KMS-11 (cell line): ENCODE measurements at regions not wholly inside any gene's neighbourhood (a gene's known extent, or its start where the extent isn't known, plus 50 kb on each side); places are given as distances from the start of the nearest gene placed in this dataset.

ENCODE experiments used
- H2AFZ ChIP-seq: fragments of 200-600 bp; sonication (generic); 2 replicates; pipeline ENCODE4 v1.6.1; 2016; ENCODE audit warnings: antibody characterized with exemption, mixed run types, low read depth
- H3K27ac ChIP-seq: fragments of 200-600 bp; sonication (generic); 2 replicates; pipeline ENCODE4 v1.6.1; 2016; ENCODE audit warnings: mild to moderate bottlenecking, mixed run types
- H3K27me3 ChIP-seq: fragments of 200-600 bp; sonication (generic); 2 replicates; pipeline ENCODE4 v1.6.1; 2017; ENCODE audit warnings: mild to moderate bottlenecking, low read depth, mixed run types, moderate library complexity; ENCODE audit not compliant: insufficient read depth
- H3K36me3 ChIP-seq: fragments of 200-600 bp; sonication (generic); 2 replicates; pipeline ENCODE4 v1.6.1; 2017; ENCODE audit warnings: mild to moderate bottlenecking, mixed run types; ENCODE audit not compliant: insufficient read depth
- H3K4me1 ChIP-seq: fragments of 200-600 bp; sonication (generic); 2 replicates; pipeline ENCODE4 v1.6.1; 2016; ENCODE audit warnings: mild to moderate bottlenecking, low read depth, mixed run types; ENCODE audit not compliant: poor library complexity, severe bottlenecking
- H3K4me2 ChIP-seq: fragments of 200-600 bp; sonication (generic); 2 replicates; pipeline ENCODE4 v1.7.0; 2016; ENCODE audit warnings: mild to moderate bottlenecking, mixed run types
- H3K4me3 ChIP-seq: fragments of 200-600 bp; sonication (generic); IDR thresholded peaks from 2 replicates; pipeline ENCODE4 v1.6.1; 2017; ENCODE audit warnings: low read depth, low read length, mixed read lengths; ENCODE audit not compliant: insufficient read depth
- H3K79me2 ChIP-seq: fragments of 200-600 bp; sonication (generic); 2 replicates; pipeline ENCODE4 v1.6.1; 2016; ENCODE audit warnings: low read depth, mixed run types; ENCODE audit not compliant: insufficient read depth
- H3K9ac ChIP-seq: fragments of 200-600 bp; sonication (generic); 2 replicates; pipeline ENCODE4 v1.6.1; 2016; ENCODE audit warnings: mild to moderate bottlenecking, mixed run types
- H4K20me1 ChIP-seq: fragments of 200-600 bp; sonication (generic); 2 replicates; pipeline ENCODE4 v1.6.1; 2016; ENCODE audit warnings: mild to moderate bottlenecking, mixed run types; ENCODE audit not compliant: insufficient read depth
- TF ChIP-seq, protein P1 (sequence below): fragments of 200-600 bp; sonication (generic); conservative IDR thresholded peaks from 2 replicates; pipeline ENCODE4 v1.6.1; 2017; ENCODE audit warnings: low read depth, mild to moderate bottlenecking, antibody characterized with exemption, low read length, moderate library complexity, mixed read lengths

DNA sequence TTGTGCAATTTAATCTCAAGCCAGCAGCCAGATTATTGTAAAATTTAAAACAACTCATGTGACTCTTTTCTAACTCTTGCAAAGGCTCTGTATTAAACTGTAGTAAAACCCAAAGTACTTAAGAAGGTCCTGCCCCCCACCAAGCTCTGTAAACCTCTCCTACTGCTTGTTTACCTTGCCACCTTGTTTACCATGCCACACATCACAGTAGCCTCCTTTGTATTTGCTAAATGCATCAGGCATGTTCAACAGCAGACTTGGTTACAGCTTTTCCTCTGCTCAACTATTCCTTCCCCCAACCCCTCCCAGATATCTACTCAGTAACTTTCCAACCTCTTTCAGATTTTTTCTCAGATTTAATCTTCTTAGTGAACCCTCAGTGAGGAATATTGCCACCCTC, 861.6 kb downstream of the METTL15 start:
- Histone ChIP-seq H4K20me1 (no peaks in the 10 kb centered on the region), H3K27ac (no peak overlapping the region), H3K36me3 (no peaks in the 10 kb centered on the region), H3K79me2 (no peaks in the 10 kb centered on the region), H3K4me1 (no peaks in the 10 kb centered on the region), H3K4me3 (no peak overlapping the region), H3K27me3 (no peaks in the 10 kb centered on the region; the same call in 1 of the 2 replicates), H3K4me2 (no peak overlapping the region), H2AFZ (no peak overlapping the region), H3K9ac (no peak overlapping the region)
- TF ChIP-seq, protein P1, sequence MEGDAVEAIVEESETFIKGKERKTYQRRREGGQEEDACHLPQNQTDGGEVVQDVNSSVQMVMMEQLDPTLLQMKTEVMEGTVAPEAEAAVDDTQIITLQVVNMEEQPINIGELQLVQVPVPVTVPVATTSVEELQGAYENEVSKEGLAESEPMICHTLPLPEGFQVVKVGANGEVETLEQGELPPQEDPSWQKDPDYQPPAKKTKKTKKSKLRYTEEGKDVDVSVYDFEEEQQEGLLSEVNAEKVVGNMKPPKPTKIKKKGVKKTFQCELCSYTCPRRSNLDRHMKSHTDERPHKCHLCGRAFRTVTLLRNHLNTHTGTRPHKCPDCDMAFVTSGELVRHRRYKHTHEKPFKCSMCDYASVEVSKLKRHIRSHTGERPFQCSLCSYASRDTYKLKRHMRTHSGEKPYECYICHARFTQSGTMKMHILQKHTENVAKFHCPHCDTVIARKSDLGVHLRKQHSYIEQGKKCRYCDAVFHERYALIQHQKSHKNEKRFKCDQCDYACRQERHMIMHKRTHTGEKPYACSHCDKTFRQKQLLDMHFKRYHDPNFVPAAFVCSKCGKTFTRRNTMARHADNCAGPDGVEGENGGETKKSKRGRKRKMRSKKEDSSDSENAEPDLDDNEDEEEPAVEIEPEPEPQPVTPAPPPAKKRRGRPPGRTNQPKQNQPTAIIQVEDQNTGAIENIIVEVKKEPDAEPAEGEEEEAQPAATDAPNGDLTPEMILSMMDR, result no peak

DNA sequence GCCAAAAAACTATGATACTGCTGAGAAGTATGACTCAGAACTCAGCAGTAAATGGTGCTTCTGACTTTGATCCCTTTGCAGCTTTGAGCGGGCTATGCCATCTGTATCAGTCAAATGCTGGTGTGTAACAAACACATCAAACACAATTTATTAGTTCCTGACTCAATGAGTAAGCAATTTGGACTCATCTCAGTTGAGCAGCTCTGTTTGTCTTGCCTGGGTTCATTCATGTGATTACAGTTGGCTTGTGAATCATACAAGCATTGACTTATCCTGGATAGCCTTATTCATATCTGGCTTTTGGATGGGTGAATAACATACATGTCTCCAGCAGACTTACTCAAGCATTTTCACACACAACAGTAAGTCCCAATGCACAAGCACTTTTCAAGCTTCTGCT, 858.8 kb downstream of the METTL15 start:
- Histone ChIP-seq H3K4me2 (no peak overlapping the region), H2AFZ (no peak overlapping the region), H3K36me3 (no peaks in the 10 kb centered on the region), H3K79me2 (no peaks in the 10 kb centered on the region), H3K27ac (no peak overlapping the region), H3K9ac (no peak overlapping the region), H4K20me1 (no peaks in the 10 kb centered on the region), H3K27me3 (no peaks in the 10 kb centered on the region; the same call in 1 of the 2 replicates), H3K4me1 (no peaks in the 10 kb centered on the region), H3K4me3 (no peak overlapping the region)
- TF ChIP-seq, protein P1, result no peak

DNA sequence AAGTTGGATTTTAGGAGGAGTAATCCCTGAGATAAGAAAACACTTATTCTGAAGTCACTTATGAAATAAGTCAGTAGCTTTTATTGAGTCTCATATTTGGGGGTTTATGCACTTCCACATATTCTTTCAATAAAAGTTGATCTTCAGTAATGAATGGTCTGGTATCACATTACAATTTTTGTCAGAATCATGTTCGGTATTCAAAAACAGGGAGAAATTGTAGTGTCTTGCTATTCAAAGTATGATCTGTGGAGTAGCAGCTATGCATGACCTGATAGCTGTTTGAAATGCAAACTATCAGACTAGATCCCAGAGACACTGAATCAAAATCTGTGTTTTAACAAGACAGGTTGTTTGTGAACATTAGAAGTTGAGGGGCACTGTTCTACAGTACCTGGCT, 857.6 kb downstream of the METTL15 start:
- H3K4me1 ChIP-seq, result no peaks in the 10 kb centered on the region
- no peaks in the 10 kb centered on the region for H3K79me2 ChIP-seq
- no peaks in the 10 kb centered on the region for H3K27me3 ChIP-seq
- H3K9ac ChIP-seq, result no peak overlapping the region
- no peak overlapping the region for H2AFZ ChIP-seq
- H3K36me3 ChIP-seq, result no peaks in the 10 kb centered on the region
- H3K27ac ChIP-seq, result no peak overlapping the region
- no peaks in the 10 kb centered on the region for H4K20me1 ChIP-seq
- H3K4me3 ChIP-seq, result no peak overlapping the region
- no peak overlapping the region for H3K4me2 ChIP-seq
- TF ChIP-seq, protein P1, result no peak

DNA sequence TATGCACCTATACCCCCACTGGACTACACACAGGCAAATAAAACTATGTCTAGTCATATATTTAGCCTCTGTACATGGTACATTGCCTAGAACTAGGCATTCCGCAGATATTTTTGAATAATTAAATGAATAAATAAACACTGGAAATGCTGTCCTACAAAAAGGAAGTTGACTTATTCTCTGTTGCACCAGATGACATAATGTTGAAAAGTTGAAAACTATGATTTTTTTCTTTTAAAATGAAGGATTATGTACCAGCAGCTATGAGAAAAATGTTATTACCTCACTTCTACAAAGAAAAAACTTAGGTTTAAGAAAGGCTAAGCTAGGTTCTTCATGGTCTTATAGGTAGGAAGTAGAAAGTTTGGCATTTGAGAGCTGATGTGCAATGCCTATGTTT, 856.6 kb downstream of the METTL15 start:
- Histone ChIP-seq H3K79me2 (no peaks in the 10 kb centered on the region), H3K27ac (no peak overlapping the region)

More for the DNA sequence above, 856.6 kb downstream of the METTL15 start:
- no peak overlapping the region for H2AFZ ChIP-seq
- H3K4me1 ChIP-seq, result no peaks in the 10 kb centered on the region
- H3K4me2 ChIP-seq, result no peak overlapping the region
- H4K20me1 ChIP-seq, result no peaks in the 10 kb centered on the region
- no peaks in the 10 kb centered on the region for H3K27me3 ChIP-seq
- no peak overlapping the region for H3K9ac ChIP-seq
- TF ChIP-seq, protein P1, result no peak
- H3K4me3 ChIP-seq, result no peak overlapping the region
- H3K36me3 ChIP-seq, result no peaks in the 10 kb centered on the region
